ENCODE measurements at regions not wholly inside any gene's neighbourhood (a gene's known extent, or its start where the extent isn't known, plus 50 kb on each side); places are given as distances from the start of the nearest gene placed in this dataset.

DNA sequence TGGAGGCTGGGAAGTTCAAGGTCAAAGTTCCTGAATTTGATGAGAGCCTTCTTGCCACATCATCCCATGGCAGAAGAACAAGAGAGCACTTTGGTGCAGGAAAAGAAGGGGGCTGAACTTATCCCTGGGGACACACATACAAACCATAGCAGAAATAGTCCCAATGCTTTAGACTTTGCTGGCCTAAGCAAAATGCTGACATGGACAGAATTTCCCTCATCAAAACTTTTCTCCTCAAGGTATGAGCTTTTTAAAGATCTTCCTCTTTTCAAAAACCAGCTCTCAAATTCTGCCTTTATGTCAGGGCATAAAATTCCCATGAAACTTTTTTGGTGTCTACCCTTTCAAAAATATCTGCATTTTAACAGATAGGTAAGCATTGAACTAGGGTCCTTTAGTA, 341.8 kb upstream of the SMARCA2 start:
- TF ChIP-seq, protein P1, sequence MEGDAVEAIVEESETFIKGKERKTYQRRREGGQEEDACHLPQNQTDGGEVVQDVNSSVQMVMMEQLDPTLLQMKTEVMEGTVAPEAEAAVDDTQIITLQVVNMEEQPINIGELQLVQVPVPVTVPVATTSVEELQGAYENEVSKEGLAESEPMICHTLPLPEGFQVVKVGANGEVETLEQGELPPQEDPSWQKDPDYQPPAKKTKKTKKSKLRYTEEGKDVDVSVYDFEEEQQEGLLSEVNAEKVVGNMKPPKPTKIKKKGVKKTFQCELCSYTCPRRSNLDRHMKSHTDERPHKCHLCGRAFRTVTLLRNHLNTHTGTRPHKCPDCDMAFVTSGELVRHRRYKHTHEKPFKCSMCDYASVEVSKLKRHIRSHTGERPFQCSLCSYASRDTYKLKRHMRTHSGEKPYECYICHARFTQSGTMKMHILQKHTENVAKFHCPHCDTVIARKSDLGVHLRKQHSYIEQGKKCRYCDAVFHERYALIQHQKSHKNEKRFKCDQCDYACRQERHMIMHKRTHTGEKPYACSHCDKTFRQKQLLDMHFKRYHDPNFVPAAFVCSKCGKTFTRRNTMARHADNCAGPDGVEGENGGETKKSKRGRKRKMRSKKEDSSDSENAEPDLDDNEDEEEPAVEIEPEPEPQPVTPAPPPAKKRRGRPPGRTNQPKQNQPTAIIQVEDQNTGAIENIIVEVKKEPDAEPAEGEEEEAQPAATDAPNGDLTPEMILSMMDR (IDR thresholded peaks at IDR 0.05; ENCODE audit: poor library complexity) = no peak
- no peak for TF ChIP-seq EZH2phosphoT487 (IDR thresholded peaks at IDR 0.05; ENCODE audit: low read depth, severe bottlenecking, unreplicated experiment)

Data from hepatocyte (in vitro differentiated cells).